Left colon (tissue), 2 donors: ENCODE measurements at regions not wholly inside any gene's neighbourhood (a gene's known extent, or its start where the extent isn't known, plus 50 kb on each side); places are given as distances from the start of the nearest gene placed in this dataset.

Experiments
- ATAC-seq: fragments of 200-7000 bp; cut with Tn5 transposase; one replicate; pipeline ENCODE4 v1.9.1; 2020; ENCODE audit warnings: mild to moderate bottlenecking, moderate library complexity
- DNase-seq, 2 donors: peaks; one replicate each; pipeline ENCODE4 v3.0.0-alpha.2; 2020
- intact Hi-C, 2 donors: fragments of 100-400 bp; cut with DNase I in 1 of 2; cut with micrococcal nuclease in 1 of 2; formaldehyde crosslinking; loops; one replicate each; pipeline versions ENCODE4 v1.11.2 to v1.14.0; 2022; cut with DNase I, micrococcal nuclease
- donor health status: DM: no; HTN: no; CAD: no.
- donor health status: DM: yes; HTN: yes; CAD: no.

DNA sequence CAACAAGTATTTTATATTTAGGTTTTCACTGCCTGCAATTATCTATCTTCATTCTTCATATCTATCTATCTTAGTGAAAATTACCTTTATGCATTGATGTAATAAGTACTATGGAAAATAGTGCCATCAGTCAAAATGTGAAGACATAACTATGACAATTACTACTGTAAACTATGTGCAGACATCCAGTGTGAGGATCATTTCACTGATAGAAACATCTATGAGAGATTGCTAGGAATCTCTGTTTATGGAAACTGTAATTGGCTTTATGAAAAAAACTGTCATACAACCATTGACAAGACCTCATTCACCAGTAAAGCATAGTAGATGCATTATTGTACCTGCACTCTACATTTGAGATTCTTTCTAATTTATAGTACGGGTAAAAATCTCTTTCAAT, 401.0 kb downstream of the PMP22 start:
- intact Hi-C loops, result no loop called here
- DNase-seq, result no peak
- no peak for ATAC-seq

DNA sequence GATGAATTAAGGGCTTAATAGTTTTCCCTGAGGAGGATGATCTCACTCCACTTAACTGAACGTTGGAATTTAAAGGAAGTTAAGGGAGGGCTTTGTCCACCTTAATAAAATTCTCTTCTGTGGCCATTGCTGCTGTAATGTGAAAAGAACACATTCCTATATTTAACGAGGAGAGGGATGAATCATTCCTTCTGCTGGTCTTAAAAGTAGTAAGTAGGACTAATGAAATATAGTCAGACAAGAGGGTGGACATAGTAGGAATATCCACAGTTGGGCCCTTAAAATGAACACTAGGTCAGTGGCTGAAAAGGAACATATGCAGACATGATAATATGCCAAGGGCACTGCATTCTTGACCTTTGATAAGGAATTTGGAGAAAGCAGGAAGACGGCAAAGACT, 405.6 kb downstream of the PMP22 start:
- intact Hi-C loops, result no loop called here
- DNase-seq (no peak), ATAC-seq (no peak)

DNA sequence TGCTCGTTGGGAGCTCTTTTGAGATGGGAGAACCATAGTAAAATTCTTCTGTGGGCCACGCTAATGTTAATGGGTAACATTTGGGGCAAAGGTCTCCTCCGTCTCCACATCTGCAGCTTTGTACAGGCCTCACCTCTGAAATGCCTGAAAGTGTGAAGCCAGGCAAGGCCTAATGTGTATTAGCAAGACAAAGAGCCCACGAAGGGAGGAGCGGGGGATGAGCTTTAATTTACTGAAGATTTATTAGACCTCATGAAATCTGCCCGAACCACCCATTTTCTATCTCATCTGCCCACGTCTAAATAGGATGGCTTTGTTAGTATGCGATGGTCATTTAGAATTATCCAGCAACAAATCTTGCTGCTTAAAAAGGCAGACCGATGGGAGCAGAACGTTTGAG, 408.9 kb downstream of the PMP22 start:
- intact Hi-C loops, result no loop called here
- no peak for DNase-seq
- no peak for ATAC-seq

DNA sequence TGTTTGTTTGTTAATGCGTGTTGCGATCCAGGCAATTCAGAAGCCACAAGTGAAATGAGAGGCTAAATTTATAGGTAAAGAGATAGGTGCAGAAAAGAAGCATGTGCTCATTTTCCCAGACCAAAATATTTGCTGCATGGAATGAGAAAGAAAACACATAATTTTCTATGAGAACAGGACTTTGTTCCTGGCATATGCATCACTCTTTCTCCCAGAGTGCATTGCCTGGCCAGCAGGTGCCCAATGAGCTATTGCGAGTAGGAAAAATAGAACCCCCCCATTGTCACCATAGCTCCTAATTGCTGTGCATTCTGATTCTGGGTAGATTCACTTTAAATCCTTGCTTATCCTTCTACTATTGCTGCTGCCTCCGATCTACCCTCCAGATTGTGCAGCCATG, 410.4 kb downstream of the PMP22 start:
- intact Hi-C loops, result no loop called here
- ATAC-seq (no peak), DNase-seq (no peak)

DNA sequence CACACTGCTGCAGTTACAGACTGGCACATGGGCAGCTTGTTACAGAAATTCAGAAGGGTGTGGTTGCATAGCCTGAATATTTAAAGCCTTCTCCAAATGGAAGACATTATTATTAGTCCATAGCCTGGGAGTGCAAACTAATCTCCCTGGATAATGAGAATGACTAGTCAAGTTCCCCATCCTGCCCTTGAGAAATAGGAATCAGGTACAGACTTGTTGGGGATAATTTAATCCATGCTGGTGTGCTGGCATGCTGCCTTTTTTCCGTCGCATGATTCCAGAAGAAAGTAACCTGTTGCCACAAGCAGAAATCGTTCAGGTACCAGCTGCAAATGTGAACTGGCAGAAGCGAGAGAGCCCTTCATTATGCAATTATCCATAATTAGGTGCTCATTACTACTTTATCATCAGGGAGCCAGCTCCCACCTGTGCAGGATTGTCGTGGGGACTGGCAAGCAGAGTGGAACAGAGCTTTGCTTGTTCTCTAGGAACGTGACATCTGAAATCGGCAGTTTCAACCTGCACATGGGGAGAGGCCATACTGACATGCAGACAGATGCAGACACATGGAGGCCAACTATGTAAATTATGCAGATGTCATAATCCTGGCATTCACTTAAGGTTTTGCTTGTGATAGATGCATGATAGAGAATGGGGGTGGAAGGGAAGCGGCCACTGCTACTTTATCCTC, 419.4 kb downstream of the PMP22 start:
- intact Hi-C loops, result no loop called here
- DNase-seq (no peak), ATAC-seq (no peak)

DNA sequence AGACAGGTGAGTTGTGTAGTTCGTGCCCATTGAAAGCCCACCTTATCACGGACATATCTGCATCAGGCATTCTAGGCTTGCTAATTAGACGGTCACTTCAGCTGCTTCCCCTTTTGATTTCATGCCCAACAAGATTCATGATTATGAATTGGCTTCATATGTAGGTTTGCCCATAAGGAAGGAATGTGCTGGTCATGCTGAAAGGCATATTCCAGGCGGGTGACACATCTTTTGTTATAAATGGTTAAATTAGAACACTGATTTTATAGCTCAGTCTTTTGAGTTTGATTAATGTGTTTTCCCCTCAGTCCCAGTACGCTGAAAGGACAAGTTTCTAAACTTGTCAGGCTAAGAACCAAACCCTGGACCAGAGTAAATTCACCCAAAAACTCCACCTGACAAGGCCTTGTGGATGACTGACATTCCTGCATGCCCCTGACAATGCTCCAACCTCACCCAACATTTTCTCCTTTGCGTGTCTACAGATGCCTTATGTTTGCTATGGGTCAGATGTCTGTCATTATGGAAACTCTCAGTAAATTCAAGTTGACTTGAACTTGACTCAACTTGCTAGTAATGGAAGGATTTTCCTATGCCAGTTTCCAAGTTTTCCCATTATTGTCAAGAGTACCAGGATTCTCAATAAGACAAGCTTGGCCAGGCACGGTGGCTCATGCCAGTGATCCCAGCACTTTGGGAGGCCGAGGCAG, 421.9 kb downstream of the PMP22 start:
- ATAC-seq, result no peak
- intact Hi-C loops, result no loop called here
- no peak for DNase-seq

DNA sequence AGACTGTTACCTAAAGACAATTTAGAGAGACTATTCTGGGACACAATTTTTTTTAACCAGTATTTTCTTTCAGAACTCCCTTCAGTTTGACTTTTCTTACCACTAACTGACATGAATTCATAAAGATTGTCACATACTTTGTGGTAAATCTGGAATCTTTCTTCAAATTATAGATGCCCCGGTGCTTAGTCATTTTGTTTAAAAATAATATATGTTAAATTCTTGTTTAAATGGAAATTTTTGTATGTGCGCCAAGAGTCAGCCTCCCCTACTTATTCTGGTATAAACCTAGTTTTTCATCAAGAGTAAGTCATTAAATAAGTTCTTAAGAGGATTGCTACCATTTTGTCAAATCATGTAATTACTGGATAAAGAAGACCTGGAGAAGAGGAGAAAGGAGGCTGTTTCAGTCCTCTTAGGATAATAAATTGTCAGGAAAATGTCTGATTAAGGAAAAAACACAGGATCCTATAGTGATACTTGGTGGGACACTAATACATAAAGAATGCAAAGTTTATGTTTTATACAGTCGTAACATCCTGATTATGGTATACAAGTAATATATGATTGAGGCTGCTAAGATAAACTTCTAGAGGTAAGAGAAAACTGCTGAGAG, 424.4 kb downstream of the PMP22 start:
- ATAC-seq (no peak), DNase-seq (no peak)
- intact Hi-C loops, result no loop called here

DNA sequence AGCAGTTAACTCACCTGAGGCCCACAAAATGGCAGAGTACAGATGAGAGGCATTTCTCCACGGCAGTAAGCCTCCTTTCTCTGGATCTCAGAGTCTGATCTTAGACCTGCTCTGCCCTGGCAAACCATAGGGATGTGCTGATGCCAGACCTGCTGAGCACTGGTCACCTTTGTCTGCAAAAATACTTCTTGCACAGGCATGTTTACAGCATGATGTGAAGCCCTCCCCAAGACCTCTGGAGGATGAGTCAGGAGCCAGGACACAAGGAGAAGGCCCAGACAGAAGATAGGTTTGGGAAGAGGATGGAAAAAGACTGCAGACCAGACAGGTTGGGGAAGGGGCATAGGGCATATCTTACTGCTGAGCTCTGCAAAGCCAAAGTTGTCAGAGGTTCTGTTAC, 426.6 kb downstream of the PMP22 start:
- intact Hi-C loops, result no loop called here
- DNase-seq (no peak), ATAC-seq (no peak)

DNA sequence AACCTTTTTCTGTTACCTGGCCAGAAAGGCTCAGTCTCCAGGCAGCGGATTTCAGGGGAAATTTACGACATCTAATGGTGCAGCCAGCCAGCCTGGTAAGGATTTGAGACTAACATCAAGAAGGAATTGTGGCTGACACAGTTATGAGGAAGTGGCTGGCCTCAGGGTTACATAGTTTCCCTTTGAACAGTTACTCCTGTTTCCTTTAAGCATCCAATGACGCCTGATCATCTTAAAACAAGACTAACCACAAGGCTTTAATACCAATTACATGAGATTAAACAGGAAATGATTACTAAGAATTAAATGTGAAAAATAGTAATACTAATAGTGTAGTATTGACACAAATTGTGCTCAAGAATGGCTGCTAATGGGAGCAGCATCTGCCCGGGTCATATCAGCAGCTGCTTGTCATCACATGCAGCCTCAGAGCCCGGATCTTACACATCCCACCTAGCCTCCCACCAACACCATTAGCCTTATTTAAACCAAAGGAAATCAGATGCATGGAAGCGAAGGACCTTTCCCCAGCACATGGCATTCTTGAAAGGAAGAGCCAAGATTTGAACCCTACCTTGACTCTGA, 431.8 kb downstream of the PMP22 start:
- ATAC-seq, result no peak
- no peak for DNase-seq
- intact Hi-C loops, result no loop called here

DNA sequence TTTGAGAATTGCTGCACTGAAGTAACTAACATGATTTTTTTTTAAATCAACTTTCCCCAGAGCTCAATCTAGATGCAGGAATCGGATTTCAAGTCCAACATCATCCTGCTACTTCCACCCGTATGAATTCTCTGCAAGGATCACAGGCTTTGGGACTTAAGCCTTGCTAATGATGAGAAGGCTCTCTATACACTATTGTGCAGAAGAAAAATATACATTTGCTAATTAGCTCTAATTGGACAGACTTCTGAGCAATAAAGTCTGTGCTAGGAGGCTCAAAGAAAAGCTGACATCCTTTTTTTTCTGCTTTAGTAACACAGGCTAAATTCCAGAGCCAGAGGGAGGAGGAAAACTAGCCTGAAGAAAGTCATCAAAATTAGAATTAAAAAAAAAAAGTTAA, 433.6 kb downstream of the PMP22 start:
- intact Hi-C loops, result no loop called here
- DNase-seq (no peak), ATAC-seq (no peak)

DNA sequence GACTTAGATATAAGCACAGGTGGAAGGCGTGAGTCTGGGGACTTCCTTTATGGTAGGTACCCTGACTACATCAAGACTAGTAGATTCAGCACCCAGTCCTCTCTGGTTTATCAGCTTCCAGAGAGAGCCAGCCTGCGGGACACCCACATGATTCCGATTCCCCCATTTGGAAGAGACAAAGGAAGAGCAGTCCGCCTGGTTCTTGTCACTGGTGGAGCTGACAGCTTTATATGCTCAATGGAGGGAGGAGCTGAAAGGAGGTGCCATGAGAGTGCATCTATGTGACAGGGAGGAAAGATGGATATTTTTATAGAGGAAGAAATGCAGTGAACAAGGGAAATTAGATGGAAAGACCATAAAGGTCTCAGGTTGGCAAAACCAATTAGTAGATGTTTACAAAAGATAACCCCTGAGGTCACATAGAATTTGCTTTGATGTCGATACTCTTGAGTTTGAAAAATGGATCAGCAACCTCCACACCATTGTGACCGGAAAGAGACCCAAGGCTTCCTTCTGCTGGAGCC, 437.7 kb downstream of the PMP22 start:
- no peak for DNase-seq
- intact Hi-C loops, result no loop called here
- no peak for ATAC-seq

DNA sequence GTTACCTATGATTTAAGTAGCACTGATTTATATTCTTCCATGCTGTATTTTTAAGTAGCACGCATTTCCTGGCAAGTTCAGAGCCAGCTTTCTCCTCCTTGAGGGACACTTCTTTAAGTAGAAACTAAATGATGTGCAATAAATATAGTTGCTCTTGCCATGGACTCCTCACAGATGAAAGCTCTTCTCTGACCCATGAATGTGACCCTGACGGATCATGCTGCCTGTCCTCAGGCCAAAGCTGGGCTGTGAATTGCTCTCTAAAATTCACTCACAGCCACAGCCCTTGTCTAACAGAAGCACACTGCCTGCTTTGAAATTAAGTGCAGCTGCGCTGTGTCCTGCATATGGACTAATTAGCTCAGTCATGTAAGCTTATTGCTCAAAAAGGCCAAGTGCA, 438.8 kb downstream of the PMP22 start:
- no peak for ATAC-seq
- DNase-seq, result no peak
- intact Hi-C loops, result no loop called here

DNA sequence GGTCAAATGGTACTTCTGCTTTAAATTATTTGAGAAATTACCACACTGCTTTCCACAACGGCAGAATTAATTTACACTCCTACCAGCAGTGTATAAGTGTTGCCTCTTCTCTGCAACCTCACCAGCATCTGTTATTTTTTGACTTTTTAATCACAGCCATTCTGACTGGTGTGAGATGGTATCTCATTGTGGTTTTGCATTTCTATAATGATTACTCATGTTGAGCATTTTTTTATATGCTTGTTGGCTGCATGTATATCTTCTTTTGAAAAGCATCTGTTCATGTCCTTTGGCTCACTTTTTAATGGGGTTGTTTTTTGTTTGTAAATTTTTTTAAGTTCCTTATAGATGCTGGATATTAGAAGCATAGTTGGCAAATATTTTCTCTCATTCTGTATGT, 446.7 kb downstream of the PMP22 start:
- ATAC-seq (no peak), DNase-seq (no peak)
- intact Hi-C loops, result no loop called here

DNA sequence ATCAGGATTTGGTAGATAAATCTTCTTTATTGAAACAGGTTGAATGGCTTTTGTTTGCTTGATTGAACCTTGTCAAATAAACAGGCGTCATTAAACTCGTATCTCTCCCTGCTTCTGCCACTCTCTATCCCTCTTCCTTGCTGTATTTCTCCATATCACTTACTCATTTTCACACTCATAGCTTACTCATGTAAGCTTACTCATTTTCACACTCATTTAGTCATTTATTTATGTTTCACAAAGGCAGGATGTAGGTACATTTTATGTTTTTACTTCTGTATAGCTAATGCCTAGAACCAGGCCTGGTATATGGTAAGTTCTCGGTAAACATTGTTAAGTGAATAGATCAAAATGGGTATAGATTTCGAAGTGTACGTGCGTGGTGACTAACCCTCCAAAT, 450.0 kb downstream of the PMP22 start:
- intact Hi-C loops, result no loop called here
- ATAC-seq (no peak), DNase-seq (no peak)

DNA sequence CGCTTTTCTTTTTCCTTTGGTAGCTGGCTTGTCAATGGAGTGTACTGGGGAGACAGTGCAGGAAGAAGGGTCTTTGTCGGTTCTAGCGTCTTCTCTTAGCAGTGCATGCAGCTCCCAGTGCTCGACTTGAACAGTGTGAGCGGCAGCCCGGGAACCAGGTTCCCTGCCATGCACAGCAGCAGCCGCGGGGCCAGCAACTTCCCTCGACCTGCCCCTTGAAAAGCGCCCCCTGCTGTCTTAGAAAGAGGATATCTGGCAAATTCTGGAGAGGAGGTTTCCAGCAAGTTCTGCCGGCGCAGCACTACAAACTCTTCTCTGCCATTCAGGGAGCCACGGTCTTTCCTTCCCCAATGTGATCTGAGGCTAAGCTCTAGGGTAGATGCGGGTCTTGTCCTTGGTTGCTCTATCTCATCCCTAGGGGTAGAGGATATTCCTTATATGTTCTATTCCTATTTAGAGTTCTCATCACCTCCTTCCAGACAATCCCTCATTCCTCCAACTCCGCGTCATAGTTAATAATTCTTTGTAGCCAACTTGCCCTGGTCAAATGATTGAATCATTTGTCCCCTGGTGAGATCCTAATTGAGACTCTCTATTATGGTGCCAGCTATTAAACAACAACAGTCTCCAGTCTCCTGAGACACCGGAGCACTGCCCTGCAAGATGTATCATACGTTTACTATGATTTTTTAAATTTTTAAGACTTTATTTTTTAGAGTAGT, 451.3 kb downstream of the PMP22 start:
- ATAC-seq (no peak), DNase-seq (no peak)
- intact Hi-C loops, result no loop called here

DNA sequence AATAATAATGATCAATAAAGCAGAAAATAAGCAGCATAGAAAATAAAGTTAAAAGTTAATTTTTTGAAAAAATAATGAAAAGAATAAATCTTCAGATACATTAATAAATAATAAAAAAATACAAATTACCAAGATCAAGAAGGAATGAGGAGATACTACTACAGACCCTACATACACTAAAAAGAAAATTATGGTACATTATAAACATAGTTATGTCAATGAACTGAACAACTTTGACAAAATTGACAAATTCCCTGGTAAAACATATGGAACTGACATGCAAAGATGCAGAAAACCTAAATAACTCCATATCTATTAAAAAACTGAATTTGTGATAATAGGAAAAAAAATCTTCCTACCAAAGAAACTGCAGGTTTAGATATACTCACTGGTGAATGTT, 456.7 kb downstream of the PMP22 start:
- no peak for ATAC-seq
- intact Hi-C loops, result no loop called here

DNA sequence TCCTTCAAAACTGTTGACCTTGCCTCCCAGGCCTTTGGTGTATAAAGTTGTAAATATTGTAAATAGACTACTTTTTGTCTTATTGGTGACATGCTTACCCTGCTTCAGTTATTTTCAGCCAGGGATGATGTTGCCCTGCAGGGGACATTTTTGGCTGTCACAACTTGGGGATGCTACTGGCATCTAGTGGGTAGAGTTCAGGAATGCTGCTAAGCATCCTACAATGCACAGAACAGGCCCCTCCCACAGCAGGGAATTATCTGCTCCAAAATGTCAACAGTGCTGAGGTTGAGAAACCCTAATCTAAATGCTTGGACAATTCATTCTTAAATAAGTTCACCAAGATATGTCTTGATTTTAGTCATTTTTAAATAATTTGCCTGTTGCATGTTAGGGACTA, 459.8 kb downstream of the PMP22 start:
- no peak for ATAC-seq
- intact Hi-C loops, result no loop called here
- DNase-seq, result no peak

More for the DNA sequence above, 456.7 kb downstream of the PMP22 start:
- DNase-seq, result no peak

DNA sequence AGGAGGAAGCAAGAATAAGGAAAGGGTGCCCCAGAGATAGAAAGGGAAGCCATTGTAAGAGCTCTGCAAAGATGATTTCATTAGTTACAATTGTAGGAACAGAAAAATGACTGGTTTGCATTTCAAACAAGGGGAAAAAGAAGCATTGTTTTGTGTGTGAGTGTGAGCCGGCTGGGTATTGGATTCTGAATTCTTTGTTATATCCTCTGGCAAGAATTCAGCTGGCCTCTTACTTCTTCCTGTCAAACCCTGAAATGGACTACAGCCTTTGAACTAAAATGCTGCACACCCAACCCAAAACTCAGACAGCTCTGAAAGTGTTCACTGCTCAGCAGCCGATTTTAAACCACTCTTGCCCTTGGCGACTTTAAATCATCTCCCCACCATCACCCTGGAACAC, 461.3 kb downstream of the PMP22 start:
- no peak for ATAC-seq

DNA sequence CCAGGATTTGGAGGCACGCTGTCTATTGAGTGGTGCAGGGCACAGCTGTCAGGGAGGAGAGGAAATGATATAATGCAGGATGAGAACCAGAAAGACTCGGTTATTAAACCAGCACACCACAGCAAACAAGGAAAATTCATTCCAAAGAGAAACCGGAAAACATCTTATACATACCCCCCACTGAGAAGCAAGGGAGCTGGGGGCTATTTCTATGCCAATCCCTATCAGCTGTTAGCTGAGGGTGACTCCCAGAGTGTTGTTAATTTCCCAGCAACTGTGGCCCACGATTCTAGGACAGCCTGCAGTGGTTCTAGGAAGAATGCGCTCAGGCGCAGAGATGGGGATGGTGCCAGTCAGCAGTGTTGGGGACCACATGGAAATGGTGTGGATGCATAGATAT, 467.3 kb downstream of the PMP22 start:
- ATAC-seq, result no peak
- no peak for DNase-seq
- intact Hi-C loops, result no loop called here

More for the DNA sequence above, 461.3 kb downstream of the PMP22 start:
- intact Hi-C loops, result no loop called here
- DNase-seq, result no peak
